Stimulated activated CD4-positive, alpha-beta T cell treated with anti-CD3 and anti-CD28 coated beads, TNF-alpha, amount 100 ng/mL, for 4 hours (primary cell): ENCODE measurements at regions not wholly inside any gene's neighbourhood (a gene's known extent, or its start where the extent isn't known, plus 50 kb on each side); places are given as distances from the start of the nearest gene placed in this dataset.
"Not testable (repeated sequence)": the region's sequence is repeated elsewhere in the genome, so short reads cannot be mapped to it uniquely, and the experiment has no call there.

Experiments
- DNase-seq, 3 experiments: peaks; one replicate each; pipeline ENCODE4 v3.0.0-alpha.2; 2020; ENCODE audit warnings: low read depth in 3 of 3

- peak in 1 of 3 experiments; percentile 17 for DNase-seq
Measured at GRCh38 chr15:77944002-77944867, 133.3 kb downstream of the TBC1D2B start.

GRCh38 chr15:77942611-77943211 lies 134.8 kb downstream of the TBC1D2B start:
- DNase-seq, result no peak

GRCh38 chr15:77941090-77941827 lies 136.3 kb downstream of the TBC1D2B start:
- not testable (repeated sequence) for DNase-seq

GRCh38 chr15:77940381-77940947 lies 137.0 kb downstream of the TBC1D2B start:
- DNase-seq, result no peak

- no peak for DNase-seq
Measured at GRCh38 chr15:77939851-77940250, 137.7 kb downstream of the TBC1D2B start.

GRCh38 chr15:77939026-77939425 lies 138.5 kb downstream of the TBC1D2B start:
- DNase-seq, result not testable (repeated sequence)

GRCh38 chr15:77938546-77938945 lies 139.0 kb downstream of the TBC1D2B start:
- DNase-seq, result not testable (repeated sequence)

GRCh38 chr15:77936567-77936966 lies 140.9 kb downstream of the TBC1D2B start:
- DNase-seq, result not testable (repeated sequence)

- not testable (repeated sequence) for DNase-seq
Measured at GRCh38 chr15:77934516-77934915, 143.0 kb downstream of the TBC1D2B start.

GRCh38 chr15:77930907-77931306 lies 146.6 kb downstream of the TBC1D2B start:
- not testable (repeated sequence) for DNase-seq

- DNase-seq, result not testable (repeated sequence)
Measured at GRCh38 chr15:77930490-77930889, 147.0 kb downstream of the TBC1D2B start.

GRCh38 chr15:77926789-77927188 lies 150.7 kb downstream of the TBC1D2B start:
- DNase-seq, result not testable (repeated sequence)

GRCh38 chr15:77926296-77926695 lies 151.2 kb downstream of the TBC1D2B start:
- not testable (repeated sequence) for DNase-seq

GRCh38 chr15:77925101-77925500 lies 152.4 kb downstream of the TBC1D2B start:
- not testable (repeated sequence) for DNase-seq

- no peak for DNase-seq
Measured at GRCh38 chr15:77921664-77922063, 155.8 kb downstream of the TBC1D2B start.

- DNase-seq, result not testable (repeated sequence)
Measured at GRCh38 chr15:77916966-77917635, 160.4 kb downstream of the TBC1D2B start.

GRCh38 chr15:77915961-77916330 lies 161.6 kb downstream of the TBC1D2B start:
- DNase-seq, result not testable (repeated sequence)

GRCh38 chr15:77915261-77915960 lies 162.1 kb downstream of the TBC1D2B start:
- no peak for DNase-seq

- not testable (repeated sequence) for DNase-seq
Measured at GRCh38 chr15:77914531-77914930, 163.0 kb downstream of the TBC1D2B start.

- DNase-seq, result peak; percentile 48 to 65 (median 62)
Measured at GRCh38 chr15:77910030-77910911, 167.2 kb downstream of the TBC1D2B start.
